GM10266 (cell line): ENCODE measurements at regions not wholly inside any gene's neighbourhood (a gene's known extent, or its start where the extent isn't known, plus 50 kb on each side); places are given as distances from the start of the nearest gene placed in this dataset.

Experiments used
- DNase-seq: peaks from one replicate; pipeline ENCODE4 v3.0.0; 2012; ENCODE audit errors: extremely low spot score
- TF ChIP-seq, protein P1 (sequence below): IDR thresholded peaks from 2 replicates; pipeline ENCODE4 v1.5.1; 2012; ENCODE audit warnings: mild to moderate bottlenecking, low read depth; ENCODE audit not compliant: control insufficient read depth, insufficient read depth; ENCODE audit errors: missing control alignments

GRCh38 chr10:60711496-60711895 is 66.8 kb upstream of the CDK1 start:
- no peak for DNase-seq
- TF ChIP-seq, protein P1, sequence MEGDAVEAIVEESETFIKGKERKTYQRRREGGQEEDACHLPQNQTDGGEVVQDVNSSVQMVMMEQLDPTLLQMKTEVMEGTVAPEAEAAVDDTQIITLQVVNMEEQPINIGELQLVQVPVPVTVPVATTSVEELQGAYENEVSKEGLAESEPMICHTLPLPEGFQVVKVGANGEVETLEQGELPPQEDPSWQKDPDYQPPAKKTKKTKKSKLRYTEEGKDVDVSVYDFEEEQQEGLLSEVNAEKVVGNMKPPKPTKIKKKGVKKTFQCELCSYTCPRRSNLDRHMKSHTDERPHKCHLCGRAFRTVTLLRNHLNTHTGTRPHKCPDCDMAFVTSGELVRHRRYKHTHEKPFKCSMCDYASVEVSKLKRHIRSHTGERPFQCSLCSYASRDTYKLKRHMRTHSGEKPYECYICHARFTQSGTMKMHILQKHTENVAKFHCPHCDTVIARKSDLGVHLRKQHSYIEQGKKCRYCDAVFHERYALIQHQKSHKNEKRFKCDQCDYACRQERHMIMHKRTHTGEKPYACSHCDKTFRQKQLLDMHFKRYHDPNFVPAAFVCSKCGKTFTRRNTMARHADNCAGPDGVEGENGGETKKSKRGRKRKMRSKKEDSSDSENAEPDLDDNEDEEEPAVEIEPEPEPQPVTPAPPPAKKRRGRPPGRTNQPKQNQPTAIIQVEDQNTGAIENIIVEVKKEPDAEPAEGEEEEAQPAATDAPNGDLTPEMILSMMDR, result no peak

DNA sequence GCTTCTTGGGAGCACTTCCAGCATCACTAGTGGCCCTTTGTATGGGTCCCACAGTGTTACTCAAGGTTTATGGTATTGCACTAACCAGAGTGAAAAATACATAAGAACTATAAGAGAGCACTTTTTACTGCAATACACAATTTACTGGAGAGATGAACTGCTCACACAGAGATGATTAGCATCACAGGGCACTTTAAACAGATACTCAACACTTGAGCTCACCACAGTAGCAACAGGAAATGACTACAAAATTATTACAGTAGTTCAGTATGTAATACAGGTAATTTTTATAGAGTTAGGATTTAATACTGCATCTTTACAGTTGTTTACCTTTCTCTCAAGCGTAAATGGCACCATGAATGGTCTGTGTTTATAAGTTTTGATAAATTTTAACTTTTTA is 68.2 kb upstream of the CDK1 start:
- TF ChIP-seq, protein P1, result no peak
- no peak for DNase-seq

DNA sequence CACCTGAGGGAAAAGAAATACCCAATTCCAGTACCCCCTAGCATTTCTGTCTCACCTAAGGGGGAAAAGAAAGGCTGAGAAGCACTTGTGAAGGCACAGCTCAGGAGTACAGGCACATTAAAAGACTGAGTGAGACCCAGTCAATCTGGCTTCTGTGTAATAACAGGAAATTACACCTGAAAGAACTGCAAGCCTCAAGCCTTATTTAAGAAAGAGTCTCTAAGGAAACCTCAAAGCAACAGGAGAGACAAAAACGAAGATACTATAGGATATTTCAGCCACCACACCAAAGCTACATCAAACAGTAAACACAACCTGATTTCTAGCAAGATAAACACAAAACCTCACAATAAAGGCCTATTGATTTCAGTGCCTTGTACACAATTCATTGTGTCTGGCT is 69.6 kb upstream of the CDK1 start:
- DNase-seq, result no peak
- TF ChIP-seq, protein P1, result no peak

DNA sequence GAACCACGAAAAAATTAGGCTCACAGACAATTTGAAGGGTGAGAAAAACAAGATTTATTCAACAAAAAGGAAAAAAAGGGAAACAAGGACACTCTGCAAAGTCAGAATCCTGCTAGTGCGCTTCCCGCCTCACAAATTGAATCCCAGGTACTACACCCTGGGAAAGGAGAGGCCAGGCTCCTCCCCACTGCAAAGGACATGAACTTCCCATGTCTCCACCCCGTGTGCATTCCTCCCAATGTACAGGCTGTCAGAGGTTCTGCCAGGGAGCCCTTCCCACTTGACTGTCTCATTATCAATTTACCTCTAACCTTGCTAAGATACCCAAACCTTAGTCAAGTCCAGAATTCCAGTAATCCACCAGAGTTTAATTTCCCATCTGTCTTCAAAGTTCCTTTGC is 70.4 kb upstream of the CDK1 start:
- no peak for DNase-seq
- TF ChIP-seq, protein P1, result no peak

DNA sequence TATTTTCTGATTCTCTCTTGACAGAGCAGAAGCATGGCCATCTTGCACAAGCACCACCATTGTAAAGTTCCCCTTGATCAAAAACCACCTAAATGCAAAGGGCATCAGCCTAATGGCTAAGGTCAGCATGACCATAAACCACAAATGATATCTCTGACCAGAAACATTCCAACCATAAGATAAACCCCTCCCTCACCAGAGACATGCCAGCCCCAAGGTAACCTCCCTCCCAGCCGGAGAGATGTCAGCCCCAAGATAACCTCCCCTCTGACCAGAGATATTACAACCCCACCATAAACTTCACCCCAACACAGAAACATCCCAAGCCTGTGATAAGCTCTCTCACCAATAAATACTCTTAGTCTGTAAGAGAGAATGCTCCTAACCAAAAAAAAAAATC is 72.1 kb upstream of the CDK1 start:
- TF ChIP-seq, protein P1, result no peak
- no peak for DNase-seq

- TF ChIP-seq, protein P1, result no peak
- DNase-seq, result no peak
Measured at GRCh38 chr10:60705376-60705775, 72.9 kb upstream of the CDK1 start.

GRCh38 chr10:60704471-60704870 is 73.8 kb upstream of the CDK1 start:
- TF ChIP-seq, protein P1, result no peak
- no peak for DNase-seq
